ENCODE measurements at regions not wholly inside any gene's neighbourhood (a gene's known extent, or its start where the extent isn't known, plus 50 kb on each side); places are given as distances from the start of the nearest gene placed in this dataset.

DNA sequence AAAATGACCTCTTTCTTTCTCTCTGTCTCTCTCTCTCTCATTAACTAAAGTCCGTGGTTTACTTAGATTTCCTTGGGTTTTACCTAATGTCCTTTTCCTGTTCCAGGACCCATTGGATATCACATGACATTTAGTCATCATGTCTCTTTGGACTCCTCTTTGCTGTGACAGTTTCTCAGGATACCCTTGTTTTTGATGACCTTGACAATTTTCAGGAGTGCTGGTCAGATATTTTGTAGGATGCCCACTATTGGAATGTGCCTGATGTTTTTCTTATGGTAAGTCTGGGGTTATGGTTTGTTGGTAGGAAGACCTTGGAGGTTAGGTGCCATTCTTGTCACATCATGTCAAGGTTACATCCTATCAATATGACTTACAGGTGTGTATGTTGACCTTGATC is 199.2 kb upstream of the HTR1E start:
- TF ChIP-seq CTCF (IDR thresholded peaks at IDR 0.05; ENCODE audit: insufficient read depth, low read length) = no peak
- TF ChIP-seq POLR2AphosphoS5 (IDR thresholded peaks at IDR 0.05; ENCODE audit: low read depth) = no peak
- no peak for TF ChIP-seq GABPA (IDR thresholded peaks at IDR 0.05; ENCODE audit: low read depth)
